OCI-LY7 (cell line): ENCODE measurements at regions not wholly inside any gene's neighbourhood (a gene's known extent, or its start where the extent isn't known, plus 50 kb on each side); places are given as distances from the start of the nearest gene placed in this dataset.

Experiments used
- CTCF ChIP-seq: fragments of 200-600 bp; sonication (generic); conservative IDR thresholded peaks from 2 replicates; pipeline ENCODE4 v1.5.1; 2014; ENCODE audit warnings: mild to moderate bottlenecking, antibody characterized with exemption, low read length, moderate library complexity, mixed read lengths
- EZH2phosphoT487 ChIP-seq: fragments of 200-600 bp; sonication (generic); IDR thresholded peaks from 2 replicates; pipeline ENCODE4 v1.6.1; 2018; ENCODE audit warnings: low read depth, borderline replicate concordance, mild to moderate bottlenecking, mixed run types, antibody characterized with exemption, low read length, moderate library complexity, mixed read lengths

DNA sequence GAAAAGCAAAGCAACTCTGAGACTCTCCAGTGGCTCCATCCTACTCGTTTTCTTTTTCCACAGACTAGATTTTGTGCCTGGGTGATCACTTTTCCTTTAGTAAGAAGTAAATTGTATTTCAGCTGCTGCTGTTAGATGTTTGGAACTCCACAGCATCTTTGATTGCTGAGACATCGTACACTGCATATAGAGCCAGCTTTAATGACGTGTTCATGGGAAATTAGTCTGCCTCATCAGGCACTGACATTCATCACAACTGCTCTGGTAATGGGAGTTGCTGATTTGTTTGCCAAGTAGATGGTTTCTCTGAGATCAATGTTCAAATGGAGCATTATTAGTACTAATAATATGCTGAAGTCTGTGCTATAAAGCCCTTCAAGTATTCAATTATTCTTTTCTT, 573.8 kb upstream of the NR5A2 start:
- no peak for TF ChIP-seq CTCF
- no peak for TF ChIP-seq EZH2phosphoT487
